Frontal cortex (tissue), 3 donors: ENCODE measurements at regions not wholly inside any gene's neighbourhood (a gene's known extent, or its start where the extent isn't known, plus 50 kb on each side); places are given as distances from the start of the nearest gene placed in this dataset.

Experiments used
- DNase-seq, 2 donors: peaks; one replicate each; pipeline ENCODE4 v3.0.0; 2012; ENCODE audit warnings: low spot score in 2 of 2
- FAIRE-seq: peaks from 2 replicates; lab custom pipeline; 2012; peaks lifted over from hg19 to GRCh38; lab: Jason Lieb, UNC
- donor health status: control.
- donor health status: control.
- donor health status: control.

DNA sequence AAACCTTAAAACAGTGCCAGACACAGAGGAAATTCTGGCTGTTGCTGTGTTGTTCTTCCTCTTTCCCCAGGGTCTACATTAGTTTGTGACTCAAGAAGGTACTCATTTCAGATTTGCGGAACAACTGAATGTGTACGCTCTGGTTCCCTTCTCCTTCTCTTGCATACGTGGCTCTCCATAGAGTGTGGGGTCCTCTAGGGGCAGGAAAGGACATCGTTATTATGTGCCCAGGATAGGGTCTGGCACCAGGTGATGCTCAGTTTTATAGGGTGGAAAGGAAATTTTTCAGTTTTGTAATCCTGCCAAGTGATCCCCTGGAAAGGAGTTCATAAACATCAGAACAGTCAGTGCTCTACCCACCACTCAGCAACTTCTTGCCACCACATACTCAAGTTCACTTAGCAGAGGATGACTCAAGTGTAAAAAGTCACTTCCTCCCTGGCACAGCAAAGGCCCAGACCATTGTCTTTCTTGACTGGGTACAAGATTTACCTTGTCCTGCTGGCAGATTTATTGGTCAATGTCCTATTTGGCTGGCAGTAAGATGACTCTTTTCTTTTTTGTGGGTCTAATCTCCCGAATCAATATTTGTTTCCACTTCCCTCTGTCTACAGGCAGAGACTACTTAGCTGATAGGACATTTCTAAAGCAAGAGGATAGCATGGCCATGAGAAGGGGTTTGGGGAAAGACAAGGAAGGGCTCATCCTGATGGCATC lies 246.0 kb upstream of the TENM4 start:
- DNase-seq (no peak), FAIRE-seq (no peak)

DNA sequence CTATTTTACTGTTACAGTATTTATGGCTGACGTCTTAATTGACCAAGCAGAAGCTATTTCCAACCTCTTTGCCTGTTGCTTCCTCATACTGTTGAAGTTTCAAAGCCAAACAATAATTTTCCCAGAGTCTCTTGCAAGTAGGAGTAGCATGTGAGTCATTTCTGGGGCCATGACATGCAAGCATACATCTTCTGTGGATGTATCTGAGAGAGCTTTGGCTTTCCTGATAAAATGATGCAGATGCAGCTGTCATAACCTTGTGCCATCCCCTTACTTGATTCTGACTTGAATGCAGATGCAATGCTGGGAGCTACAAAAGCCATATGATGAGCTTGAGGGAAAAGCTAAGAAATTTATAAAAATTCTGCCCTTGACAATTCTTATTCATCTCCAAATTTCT lies 243.1 kb upstream of the TENM4 start:
- DNase-seq = no peak
- FAIRE-seq = no peak

DNA sequence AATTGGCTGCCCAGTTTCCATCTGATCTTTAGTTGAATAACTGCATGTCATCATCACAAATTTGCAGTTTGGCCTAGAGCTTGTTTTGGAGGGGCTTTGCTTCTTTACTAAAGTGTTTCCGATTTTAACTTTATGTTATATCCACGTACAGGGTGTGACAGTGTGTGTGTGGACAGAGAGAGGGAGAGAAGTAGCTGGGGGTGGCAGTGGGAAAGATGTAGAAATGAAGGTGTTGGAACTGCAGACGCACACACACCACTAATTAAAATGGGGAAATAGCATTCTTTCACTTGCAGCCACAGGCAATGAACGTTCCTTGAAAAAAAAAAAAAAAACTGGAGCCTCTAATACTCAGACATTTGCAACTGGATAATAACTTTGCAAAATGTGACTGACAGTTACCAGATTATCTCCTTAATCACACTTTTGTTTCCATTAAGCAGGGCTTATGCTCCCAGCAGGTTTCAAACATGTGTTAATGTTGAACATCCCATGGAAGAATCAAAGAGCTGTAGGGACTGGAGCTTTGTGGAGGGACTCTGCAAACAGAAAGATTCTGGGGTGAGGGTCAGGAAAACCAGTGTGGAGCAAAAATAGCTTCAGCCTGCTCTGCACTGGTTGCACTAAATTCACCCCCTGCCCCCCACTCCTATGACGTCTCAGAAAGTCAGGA lies 238.1 kb upstream of the TENM4 start:
- no peak for DNase-seq
- FAIRE-seq = no peak

DNA sequence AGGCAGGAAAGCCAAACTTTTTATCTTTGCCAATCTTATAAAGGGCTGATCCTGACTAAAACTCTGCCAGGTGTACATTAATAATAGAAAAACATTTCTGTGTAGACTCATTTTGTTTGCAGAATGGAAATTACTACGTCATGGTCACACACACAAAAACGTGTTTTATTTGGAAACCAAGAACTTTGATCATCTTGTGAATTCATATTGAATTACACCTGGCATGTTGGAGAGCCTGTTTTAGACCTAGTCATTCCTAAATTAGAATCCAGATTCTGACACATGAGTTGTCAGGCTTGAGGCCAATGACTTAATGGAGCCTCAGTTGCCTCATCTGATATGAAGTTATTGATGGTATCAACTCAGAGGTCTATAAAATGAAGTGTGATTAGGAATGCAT lies 235.6 kb upstream of the TENM4 start:
- FAIRE-seq (no peak), DNase-seq (no peak)

DNA sequence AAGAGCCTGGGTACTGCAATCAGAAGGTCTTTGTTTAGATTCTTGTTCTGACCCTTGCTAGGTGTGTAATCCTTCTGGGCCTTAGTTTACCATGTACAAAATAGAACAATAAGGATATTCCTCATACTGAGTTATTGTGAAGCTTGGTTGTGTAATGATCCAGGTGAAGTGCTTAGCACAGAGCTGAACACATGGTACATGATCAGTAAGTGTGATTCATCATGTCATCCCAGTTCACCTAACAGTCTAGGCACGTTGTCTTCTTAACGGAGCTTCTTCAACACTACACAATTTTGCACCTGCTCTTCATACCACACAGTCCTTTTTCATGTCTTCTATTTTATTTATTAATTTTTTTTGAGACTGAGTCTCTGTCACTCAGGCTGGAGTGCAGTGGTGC lies 234.3 kb upstream of the TENM4 start:
- FAIRE-seq (no peak), DNase-seq (no peak)

DNA sequence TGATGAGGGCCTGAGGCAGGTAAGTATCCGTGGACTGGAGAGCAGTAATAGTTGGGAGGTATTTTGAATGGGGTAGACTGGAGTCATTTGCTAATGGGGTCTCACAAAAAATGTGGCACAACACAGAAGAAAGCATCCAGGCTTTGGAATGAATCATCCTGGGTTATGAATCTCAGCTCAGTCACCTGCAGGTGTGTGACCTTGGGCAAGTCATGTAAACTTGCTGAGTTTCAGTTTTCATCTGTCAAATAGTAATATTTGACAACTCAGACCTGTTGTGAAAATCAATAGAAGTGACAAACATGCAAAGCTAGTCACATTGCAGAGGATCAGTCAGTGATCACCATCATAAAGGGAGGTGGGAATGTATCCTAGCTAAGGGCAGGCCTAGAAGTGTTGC lies 232.0 kb upstream of the TENM4 start:
- FAIRE-seq (no peak), DNase-seq (no peak)

DNA sequence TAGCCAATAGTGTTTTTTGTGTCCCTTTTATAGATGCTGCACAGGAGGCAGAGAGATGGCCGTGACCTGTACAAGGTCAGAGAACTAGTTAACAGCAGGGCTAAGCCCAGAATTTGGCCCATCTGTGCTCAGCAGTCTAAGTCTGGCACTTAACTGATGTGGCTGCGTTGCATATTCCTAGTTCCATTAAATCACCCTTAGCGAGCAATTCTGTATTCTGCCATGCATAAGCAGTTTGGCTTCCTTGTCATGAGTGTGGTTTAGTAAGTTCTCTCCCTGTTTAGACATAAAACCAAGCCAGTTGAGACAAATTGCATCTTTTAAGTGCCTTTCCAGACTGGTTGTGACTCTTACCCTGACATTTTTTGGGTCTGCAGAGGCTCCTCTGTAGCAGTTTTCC lies 230.6 kb upstream of the TENM4 start:
- FAIRE-seq = no peak

DNA sequence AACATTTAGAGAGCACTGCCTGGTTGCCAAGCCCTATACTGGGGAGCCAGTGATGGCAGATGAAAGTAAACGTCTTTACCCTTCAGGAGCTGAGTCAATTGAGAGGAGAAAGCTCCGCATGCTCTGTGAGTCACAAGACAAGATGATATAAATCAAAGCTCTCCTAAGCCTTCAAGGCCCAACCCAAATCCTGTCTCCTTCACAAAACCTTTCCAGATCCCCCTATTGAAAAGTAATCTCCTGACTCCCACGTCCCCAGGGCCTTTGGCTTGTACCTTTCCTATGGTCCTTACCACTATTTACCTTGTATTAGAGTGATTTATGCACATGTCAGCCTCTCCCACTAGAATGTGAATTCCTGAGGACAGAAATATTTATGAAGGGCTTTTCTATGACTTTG lies 230.1 kb upstream of the TENM4 start:
- FAIRE-seq = no peak
- no peak for DNase-seq

More for the DNA sequence above, 230.6 kb upstream of the TENM4 start:
- no peak for DNase-seq

DNA sequence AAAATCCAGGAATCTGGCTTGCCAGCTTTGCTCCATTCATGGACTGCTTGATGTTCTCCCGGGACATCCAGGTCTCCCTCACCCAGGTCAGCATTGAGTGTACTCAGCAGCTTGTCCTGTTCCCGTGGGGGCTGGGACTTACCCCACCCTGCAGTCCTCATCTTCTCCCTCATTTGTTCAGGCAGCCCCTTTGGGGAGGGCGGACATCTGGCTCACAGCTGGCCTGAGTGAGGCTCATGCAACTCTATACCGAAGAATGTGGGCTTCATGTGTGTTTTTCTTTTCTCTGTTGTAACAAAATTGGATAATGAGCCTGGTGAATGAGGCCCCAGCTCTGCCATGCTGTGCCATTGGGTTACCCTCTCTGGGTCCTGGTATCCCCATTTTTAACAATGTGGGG lies 227.7 kb upstream of the TENM4 start:
- FAIRE-seq = no peak
- no peak for DNase-seq

DNA sequence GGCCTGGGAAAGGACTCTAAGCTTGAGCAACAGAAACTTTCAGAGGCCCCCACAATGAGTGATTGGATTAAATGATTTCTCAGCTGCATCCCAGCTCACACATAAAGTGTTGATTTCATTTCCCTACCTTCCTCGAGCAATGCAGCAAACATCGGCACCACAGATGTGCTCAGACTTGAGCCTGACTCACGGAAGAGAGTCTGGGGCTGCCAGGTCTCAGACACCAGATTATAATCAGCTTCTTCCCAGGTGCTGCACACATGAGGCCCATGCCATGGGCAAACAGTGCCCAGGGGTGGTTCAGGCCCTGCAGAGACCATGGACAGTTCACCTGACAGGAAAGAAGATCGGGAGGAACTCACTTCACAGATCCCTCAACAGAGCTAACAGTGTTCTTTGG lies 226.6 kb upstream of the TENM4 start:
- FAIRE-seq (no peak), DNase-seq (no peak)

DNA sequence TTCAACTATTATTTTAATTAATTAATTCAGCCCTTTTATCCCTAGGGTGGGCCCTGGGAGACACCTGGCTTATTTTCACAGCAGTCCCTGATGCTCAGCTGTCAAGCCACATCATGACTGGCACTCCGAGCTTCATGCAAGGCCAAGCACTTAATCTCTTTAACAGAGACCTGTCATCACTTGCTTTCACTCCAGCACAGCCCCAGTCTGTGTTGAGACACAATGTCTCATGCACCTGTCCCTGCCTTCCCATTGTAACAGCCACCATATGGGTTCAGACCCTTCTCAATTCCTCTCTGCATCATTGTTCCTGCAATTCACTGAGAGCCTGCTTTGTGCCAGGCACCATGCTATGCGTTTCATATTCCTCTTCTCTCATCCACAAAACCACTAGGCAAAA lies 222.2 kb upstream of the TENM4 start:
- no peak for FAIRE-seq
- DNase-seq = no peak

DNA sequence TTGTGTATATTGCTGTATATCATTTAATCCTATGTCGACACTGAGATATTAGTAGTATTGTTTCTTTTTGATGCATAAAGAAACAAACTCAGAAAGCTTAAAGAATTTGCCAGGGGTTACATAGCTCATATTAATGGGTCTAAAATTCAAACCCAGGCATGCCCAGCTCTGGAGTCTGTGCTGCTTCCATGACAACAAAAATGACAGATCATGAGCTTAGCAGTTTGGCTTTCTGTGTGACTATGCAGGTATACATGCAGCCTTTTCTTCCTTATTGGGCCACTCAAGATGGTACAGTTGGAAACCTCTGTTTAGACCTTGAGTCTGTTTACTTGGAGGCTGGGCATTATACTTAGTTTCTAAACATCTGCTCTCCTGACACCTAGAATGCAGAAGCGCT lies 220.5 kb upstream of the TENM4 start:
- no peak for DNase-seq
- FAIRE-seq = no peak

DNA sequence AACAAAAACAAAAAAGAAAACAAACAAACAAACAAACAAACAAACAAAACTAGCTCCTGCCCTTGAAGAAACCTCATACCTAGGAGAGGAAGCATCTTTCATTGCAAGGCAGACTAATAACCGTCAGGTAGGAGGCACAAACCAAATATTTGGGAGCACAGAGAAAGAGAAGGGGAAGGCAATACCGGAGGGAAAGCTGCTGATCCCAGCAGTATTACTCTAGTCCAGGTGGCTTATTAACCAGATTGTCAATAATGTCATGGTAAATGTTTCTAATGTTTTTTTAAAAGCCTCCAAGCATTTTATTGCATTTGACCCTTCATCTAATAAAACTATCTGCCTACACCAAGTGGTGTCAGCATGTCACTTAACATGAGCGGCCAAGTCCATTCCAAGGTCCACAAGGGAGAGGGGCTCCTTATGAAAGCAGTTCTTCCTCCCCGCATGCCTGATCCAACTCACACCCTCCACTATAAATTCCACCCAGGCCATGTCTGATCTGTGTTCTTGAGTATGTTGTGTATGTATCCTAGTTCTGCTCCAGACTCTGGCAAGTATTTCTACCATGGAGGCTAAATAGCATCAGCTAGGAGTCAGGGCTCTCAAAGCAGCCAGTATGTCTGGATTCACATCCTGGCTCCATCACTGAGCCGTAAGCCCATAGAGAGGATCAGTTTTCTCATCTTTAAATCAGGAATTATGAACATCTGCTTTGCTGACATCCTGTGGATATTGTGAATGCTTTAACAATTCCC lies 208.1 kb upstream of the TENM4 start:
- no peak for DNase-seq
- FAIRE-seq = no peak

DNA sequence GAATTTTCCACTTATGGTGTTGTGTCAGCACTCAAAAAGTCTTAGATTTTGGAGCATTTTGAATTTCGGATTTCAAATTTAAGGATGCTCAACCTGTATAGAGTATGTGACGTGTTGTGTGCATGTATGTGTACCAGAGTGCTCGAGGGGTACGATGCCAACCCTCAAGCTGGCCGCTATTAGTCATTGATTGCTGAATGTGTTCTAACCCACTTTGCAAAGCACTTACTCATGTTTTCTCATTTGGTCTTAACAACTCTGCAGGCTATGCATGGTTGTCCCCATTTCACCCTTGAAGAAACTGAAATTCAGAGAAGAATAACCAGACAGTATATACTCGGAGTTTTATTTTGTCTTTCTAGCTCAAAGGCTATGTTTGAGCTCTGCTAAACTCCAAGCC lies 196.4 kb upstream of the TENM4 start:
- DNase-seq (no peak), FAIRE-seq (no peak)

DNA sequence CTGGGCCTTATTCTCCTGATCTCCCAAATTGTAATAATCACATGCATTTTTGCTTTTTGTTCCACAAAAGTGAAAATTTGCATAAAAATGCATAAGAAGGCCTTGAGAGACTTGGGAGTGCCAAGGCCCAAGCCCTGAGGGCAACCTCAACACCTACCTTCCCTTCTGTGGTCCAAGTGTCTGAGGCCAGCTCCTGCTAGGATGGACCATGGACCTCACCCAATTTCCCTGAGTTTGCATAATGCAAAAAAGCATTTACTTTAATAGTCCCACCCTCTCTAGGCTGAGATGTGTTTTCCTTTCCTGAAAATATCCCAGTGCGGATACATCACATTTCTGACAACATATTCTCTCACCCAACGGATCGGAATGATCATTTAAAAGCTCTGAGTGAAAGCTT lies 194.1 kb upstream of the TENM4 start:
- DNase-seq = no peak
- FAIRE-seq = no peak

DNA sequence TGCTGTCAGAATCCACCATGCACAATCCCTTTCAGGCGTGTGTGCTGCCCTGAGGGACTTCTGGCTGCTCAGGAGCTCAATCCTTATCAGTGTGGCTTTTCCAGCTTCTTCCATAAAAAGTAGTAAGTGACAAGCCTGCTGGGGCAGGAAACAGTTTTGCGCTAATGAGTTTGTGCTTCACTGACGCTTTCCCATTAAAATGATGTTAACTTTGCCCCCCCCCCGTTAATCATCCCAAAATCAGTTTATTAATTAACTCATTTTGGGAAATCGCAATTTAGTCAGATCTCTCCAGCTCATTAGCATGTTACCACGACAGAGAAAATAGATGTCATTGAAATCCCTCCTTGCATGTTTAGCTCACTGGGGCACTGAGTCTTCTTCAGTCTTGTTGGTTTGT lies 186.5 kb upstream of the TENM4 start:
- FAIRE-seq (no peak), DNase-seq (no peak)

DNA sequence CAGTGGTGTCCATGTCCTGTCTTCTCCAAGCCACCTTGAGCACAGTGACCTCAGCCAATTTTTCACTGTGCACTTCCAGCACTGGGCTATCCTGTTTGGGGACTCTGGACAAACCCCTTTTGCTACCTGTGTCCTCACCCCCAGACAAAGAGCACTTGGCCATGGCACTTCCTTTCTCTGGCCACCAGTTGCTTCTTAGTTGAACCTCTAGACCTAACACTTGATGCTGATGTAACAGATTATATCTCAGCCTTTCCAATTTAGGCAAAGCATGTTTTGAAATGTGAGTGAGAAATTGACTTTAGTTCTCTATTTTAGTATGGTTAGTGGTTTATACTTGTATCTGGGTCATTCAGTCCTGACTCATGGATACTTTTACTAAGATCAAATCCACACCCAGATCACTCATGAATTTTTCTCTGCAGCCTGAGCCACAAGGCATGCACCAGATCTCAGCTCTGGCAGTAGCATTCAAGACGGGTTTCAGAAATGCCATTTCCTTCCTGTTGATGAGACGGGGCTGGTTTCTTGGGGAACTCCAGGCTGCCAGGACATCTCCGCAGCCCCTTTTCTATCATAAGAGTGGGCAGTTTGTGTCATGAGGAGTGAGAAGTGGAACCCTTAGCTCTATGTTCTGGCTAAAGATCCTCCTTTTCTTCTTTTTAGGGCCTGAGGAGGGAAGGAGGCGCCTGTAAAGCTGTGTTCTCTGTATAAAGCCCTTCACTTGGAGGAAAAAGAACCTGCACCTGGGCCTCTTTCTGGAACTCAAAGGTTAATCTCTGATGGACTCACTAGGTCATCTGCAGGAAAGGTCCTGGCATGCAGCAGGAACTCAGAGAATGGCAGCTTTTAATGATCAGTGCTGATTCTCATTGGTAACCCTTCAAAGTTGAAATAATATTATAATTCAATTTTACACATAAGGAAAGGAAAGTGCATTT lies 185.6 kb upstream of the TENM4 start:
- DNase-seq = no peak
- FAIRE-seq = no peak

DNA sequence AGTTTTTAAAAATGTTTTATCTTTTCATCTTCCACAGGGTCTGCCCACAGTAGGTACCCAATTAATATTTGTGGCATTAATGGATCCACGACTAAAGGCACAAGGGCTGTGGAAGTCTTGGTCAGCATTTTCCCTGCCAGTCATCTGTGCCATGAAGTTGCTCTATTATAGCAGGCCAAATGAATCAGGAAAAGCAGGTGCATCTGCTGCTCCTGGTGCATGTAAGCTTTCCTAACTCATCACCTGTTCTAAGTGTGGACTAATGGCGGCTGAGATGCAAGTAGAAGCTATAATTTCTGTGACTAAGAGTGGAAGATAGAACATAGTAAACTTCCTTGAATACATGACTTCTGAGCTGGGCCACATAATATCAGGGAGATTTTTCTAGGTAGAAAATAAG lies 182.5 kb upstream of the TENM4 start:
- FAIRE-seq (no peak), DNase-seq (no peak)

DNA sequence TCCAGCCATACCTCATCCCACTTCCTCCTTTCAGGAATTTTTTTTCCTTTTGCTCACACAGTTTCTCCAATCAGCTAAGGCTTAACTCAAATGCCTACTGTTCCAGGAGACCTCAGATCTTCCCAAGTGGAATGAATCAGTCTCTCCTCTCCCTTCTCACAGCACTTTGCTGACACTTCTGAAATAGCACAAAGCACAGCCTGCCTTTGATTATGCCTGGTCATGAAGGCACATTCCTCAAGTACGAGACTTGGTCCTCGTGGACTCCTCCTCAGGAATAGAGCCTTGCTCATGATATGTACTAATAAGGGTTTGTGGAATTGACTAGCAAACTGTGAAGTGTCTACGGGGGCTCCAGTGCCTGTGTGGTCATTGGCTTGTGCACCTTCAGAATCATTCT lies 176.7 kb upstream of the TENM4 start:
- DNase-seq = no peak
- no peak for FAIRE-seq

DNA sequence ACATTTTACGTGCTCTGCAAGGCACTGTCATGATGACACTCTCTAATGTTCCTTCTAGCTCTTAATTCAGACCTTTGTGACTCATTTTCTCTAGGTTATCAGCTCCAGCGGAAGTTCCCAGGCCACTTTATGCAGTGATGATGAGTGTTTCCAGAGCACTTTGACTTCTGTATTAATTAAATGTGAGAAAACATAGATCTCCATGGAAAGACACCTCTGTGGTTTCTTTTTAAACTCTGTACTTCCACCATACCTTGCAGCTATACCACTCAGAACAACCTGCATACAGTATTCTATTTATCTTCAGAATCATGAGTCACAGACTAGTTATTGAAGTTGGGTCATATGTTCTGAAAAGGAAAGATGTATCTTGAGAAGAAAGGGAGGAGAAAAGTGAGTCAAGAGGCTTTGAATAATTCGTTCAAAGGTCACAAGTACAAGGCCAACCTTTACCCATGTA lies 175.6 kb upstream of the TENM4 start:
- no peak for DNase-seq
- no peak for FAIRE-seq
